Activated T-helper 1 cell treated with anti-CD3 and anti-CD28 coated beads, Interleukin-2, amount 50 U/mL, for 16 hours (primary cell): ENCODE measurements at regions not wholly inside any gene's neighbourhood (a gene's known extent, or its start where the extent isn't known, plus 50 kb on each side); places are given as distances from the start of the nearest gene placed in this dataset.

Source experiments
- DNase-seq, 2 donors: peaks; one replicate each; pipeline ENCODE4 v3.0.0-alpha.2; 2020; ENCODE audit warnings: low read depth in 1 of 2, low spot score in 1 of 2

DNA sequence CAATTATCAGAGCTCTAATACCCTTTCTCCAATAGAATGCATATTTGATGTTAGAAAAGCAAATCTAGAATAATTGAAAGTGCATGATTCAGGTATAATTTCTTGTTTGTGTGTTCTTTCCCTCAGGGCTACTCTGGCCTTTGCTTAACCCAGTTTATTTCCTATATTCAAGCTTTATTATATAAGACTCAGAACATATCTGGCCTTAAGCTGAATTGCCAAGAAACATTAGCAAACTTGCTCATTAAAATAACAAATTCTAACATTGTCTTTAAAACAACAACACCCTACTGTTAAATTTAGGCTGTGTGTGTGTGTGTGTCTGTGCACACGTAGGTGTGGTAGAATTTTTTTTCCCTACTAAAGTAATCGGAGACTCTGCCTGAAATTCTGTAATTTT is 426.5 kb downstream of the UTRN start:
- DNase-seq, result no peak

DNA sequence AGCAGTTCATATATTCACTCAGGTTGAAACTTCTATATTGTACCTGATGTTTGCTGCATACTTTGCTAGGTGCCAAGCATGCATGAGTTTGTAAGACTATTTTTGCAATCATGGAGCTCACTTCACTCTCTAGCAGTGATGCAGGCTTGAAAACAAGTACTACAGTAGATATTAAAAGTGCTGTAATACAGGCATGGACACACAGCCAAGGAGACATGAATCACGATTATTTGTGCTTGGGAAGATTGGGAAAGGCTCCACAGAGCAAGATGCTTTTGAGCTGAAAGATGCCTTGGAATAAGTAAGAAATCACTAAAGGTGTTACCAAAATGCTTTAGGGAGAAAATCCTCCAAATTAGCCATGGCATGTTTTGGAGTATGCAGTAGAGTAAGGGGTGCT is 427.4 kb downstream of the UTRN start:
- no peak for DNase-seq

DNA sequence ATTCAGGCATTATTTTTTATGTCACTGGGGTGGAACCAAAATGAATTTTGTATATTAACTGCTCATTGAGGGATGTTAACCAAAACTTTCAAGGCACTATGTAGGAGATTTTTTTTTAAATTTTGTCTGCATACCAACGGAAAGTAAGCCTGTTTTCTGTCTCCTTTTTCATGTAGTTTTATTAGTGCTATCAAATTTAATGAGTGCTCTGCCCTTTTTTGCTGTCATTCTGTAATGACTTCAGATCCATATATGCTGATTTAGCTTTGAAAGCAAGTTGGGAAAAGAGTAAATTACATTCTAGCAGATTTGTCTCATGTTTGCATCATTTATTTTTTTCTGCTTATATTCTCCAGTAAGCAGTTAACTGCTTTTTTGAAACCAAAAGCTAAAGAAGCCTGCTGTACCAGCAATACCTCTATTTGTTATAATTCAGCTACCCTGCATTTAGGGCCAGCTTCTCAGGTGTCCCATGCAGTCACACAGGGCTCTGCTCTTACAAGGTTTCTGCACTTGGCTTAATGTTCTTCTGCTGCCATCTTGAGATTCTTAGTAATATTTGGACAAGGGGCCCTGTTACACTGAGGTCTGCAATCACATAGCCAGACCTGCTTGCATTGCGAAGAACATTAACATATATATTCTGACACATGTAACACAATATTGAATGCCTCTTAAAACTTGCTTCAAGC is 429.0 kb downstream of the UTRN start:
- DNase-seq, result no peak

DNA sequence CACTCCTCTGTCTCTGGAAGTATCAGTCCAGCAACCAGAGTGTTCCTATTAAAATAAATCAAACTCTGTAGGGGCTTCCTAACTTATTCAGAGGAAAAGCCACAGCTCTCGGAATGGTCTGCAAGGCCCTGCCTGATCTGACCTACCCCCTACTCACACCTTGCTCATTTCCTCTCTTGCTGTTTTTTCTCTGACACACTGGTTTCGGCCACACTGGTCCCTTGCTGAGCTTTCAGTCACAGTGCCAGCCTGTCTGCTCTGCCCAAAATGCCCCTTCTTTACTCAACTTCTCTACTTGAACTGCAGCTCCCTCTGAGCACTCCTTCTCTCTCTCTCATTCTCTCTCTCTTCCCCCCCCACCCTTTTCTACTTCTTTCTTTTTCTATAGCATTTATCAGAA is 430.2 kb downstream of the UTRN start:
- no peak for DNase-seq

DNA sequence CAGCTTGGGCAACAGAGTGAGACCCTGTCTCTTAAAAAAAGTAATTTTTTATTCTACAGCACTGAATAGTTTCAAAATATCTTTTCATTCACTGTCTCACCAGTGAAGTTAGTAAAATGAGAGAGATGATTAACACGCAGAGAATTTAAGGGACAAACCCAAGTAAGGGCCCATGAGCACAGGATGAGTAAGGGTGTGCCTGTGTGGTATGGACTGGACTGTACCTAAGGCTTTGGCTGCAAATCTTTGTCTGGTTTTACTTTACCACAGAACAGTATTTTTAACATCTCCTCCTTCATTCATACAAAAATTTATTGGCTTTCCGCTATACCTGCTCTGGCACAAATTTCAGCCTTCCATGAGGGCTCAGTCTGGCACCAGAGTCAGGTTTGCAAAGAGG is 433.3 kb downstream of the UTRN start:
- no peak for DNase-seq

DNA sequence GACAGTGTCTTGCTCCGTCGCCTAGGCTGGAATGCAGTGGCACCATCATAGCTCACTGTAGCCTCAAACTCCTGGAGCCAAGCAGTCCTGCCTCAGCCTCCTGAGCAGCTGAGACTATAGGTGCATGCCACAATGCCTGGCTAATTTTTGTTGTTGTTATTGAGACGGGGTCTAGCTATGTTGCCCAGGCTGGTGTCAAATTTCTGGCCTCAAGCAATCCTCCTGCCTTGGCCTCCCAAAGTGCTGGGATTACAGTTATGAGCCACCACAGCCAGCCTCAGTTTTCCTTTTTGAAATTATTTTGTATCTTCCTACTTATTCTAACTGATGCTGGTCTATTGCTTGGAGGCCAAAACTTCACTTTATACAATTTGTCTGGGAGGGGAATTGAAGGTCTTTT is 436.1 kb downstream of the UTRN start:
- DNase-seq, result no peak

- DNase-seq, result no peak
Observed at GRCh38 chr6:144722154-144722737, 437.1 kb downstream of the UTRN start.

GRCh38 chr6:144722925-144723324 is 437.8 kb downstream of the UTRN start:
- DNase-seq, result no peak

DNA sequence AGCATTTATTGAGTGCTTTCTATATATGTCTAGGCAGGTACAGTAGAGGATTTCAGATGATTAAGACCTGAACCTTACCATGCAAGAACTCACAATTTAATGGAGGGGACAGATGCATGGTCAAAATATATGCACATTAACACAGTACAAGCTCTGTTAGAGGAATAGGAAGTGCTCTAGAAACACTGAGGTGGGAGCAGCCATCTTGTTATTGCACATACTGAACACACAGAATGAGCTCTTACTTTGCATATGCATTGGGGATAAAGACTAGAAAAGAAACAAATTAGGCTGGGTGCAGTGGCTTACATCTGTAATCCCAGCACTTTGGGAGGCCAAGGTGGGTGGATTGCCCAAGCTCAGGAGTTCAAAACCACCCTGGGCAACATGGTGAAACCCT is 438.3 kb downstream of the UTRN start:
- DNase-seq, result no peak

DNA sequence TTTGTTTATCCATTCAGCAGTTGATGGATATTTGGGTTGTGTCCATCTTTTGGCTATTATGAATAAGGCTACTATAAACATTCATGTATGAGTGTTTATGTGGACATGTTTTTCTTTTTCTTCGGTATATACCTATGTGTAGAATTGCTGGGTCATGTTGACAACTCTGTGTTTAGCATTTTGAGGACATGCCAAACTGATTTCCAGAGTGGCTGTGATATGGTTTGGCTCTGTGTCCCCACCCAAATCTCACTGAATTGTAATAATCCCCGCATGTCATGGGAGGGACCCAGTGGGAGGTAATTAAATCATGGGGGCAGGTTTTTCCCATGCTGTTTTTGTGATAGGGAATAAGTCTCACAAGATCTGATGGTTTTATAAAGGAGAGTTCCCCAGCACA is 439.7 kb downstream of the UTRN start:
- no peak for DNase-seq

- DNase-seq, result no peak
Observed at GRCh38 chr6:144725736-144726522, 440.8 kb downstream of the UTRN start.

DNA sequence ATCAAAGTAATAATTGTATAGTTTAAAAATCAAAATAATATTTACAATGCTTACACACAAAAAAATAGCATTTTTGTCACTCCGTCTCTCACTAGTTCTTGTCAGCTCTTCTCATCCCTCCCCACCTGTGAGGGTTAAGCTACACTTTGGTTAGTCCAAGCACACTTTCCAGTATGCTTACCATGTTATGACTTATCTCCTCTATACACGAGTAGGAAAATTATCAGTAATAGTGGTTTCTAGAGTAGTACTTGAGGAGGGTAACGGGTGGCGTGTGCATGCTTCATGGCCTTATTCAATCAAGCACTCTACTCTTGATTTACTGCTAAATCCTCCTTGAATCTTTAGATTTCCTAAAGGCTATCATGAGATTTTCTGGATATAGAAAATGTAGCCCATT is 443.7 kb downstream of the UTRN start:
- no peak for DNase-seq

DNA sequence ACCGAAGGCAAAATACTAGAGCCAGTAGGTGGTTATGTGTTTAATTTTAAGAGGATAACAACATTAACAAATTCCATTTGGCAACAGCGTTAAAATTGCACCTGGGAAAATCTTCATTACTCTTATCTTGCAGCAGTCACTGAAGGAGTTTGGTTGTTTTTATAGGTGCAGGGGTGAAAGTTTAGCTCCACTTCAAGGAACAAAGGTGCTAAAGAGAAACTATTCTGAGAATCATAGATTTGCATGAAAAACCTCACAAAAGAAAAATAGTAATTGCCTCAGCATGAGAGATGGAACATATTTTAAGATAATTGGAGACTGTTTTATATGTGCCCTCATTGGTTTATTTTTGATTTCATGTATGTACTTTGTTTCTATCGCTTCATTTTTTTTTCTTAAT is 444.4 kb downstream of the UTRN start:
- DNase-seq, result no peak

GRCh38 chr6:144730088-144730645 is 445.0 kb downstream of the UTRN start:
- no peak for DNase-seq

DNA sequence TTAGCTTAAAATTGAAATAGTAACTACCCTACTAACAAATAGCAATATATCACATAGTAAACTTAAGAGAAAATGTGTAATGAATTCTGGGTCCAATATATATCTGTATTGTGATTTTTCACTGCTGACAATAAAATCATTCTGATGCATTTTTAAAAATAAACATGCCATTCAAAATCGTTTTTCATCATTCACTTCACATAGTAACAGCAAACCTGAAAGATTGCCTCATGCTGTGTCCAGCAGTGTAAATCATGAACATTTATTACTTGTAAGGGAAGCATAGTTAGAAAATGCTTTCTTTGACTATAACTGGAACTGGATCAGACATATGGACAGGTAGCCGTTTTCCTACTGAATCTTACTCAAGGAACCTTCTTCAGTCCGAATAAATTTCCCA is 446.1 kb downstream of the UTRN start:
- no peak for DNase-seq

DNA sequence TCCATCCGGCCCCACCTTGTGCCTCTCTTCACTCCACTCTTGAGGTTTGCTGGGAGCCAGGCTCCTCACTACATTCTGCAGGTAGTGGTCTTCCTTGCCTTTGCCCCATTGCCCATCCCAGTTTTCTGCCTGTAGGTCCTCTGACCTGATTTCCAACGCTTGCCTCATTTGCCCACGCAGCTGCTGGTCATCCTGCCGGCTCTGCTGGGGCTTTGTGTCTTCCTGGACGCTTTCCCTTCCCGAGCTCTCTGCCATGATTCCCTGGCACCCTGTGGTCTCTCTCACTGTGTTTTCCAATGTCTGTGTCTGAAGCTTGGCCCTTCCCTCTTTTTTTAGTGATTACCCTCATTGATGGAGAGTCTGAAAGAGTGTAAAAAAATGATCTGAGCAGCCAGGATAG is 451.6 kb downstream of the UTRN start:
- DNase-seq, result no peak

DNA sequence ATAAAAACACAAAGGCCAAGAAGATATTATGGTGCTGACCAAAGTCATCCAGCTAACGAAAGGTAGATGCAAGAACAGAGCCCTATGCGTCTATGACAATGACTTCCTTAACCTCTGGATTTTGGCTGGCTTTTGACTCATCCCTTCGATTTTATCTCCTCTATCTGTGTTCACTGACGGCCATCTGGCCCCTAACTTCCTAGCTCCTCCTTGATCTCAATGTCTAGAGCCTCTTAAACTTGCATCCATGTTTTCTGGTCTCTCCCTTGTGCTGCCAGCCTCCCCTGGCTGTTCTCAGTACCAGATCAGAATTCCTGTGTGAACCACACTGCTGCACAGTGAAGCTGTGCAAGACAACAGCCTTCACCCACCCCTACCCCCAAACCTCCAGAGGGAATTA is 452.9 kb downstream of the UTRN start:
- no peak for DNase-seq

DNA sequence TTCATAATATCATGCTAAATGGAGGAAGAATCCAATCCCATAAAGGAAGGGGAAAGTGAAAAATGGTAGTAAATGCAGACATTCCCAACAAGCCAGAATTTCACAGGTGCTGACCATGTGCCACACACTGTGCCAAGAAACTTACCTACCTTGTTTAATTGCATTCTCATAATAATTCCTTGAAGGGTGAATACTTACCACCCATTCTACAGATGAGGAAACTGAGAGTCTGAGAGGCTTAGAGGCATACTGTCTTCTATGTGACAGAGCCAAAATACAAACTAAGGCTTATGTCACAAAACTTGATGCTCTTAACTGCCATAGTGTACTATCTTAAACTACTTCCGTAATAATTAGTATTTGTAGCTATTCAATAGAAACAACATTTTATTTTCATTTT is 454.7 kb downstream of the UTRN start:
- DNase-seq, result no peak

DNA sequence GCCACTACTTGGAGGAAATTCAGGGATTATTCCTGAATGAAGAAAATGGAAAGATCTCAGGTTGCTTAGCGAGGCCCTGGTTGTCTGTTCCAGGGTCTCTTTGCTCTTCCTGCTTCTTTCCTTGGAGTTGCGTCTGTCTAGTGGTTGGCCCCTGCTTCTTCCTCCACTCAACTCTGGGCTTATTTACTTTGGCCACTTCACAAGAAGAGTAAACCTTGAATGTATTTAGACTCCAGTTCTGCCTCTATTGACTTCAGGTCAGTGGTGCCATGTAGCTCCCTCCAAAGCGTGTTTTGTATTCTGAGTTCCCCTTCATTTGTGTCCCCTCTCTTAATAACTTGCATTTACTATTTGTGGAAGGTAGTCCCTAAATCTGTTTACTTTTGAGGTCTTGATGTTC is 456.5 kb downstream of the UTRN start:
- no peak for DNase-seq

- DNase-seq, result no peak
Observed at GRCh38 chr6:144742779-144743178, 457.6 kb downstream of the UTRN start.

GRCh38 chr6:144744720-144745119 is 459.6 kb downstream of the UTRN start:
- no peak for DNase-seq

DNA sequence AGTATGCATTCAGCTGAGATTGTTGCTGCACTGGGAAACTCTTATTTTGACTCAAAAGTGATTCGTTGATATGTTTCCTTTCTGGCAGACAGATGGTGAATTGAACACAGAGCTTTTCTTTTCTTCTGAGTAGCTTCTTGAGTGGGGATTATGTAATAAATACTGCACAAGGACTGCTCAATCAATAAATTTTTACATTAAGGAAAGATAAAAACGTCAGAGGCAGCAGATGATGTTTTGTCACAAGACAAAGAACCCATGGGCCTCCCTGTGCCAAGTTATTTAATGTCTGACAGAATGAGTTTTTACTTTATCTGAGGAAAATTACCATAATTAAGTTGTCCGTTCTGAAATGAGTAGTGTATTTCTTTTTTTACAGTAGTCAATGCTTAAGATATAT is 460.3 kb downstream of the UTRN start:
- no peak for DNase-seq
